GM12872 (cell line): ENCODE measurements at regions not wholly inside any gene's neighbourhood (a gene's known extent, or its start where the extent isn't known, plus 50 kb on each side); places are given as distances from the start of the nearest gene placed in this dataset.

Source experiments
- CTCF ChIP-seq: IDR thresholded peaks from 3 replicates; pipeline ENCODE4 v1.5.1; 2011; ENCODE audit warnings: low read depth, mild to moderate bottlenecking, low read length, moderate library complexity; ENCODE audit not compliant: insufficient read depth

GRCh38 chr15:47663101-47663500, 54.2 kb upstream of the SEMA6D start:
- no peak for TF ChIP-seq CTCF
